Fibroblast of pulmonary artery (primary cell): ENCODE measurements at regions not wholly inside any gene's neighbourhood (a gene's known extent, or its start where the extent isn't known, plus 50 kb on each side); places are given as distances from the start of the nearest gene placed in this dataset.

Source experiments
- DNase-seq: peaks from one replicate; pipeline ENCODE4 v3.0.0-alpha.2; 2010; ENCODE audit warnings: low read depth
- H3K4me3 ChIP-seq: replicated peaks from 2 replicates; pipeline ENCODE4 v1.5.1; 2011; ENCODE audit warnings: low read depth, mild to moderate bottlenecking, control low read depth, low read length, moderate library complexity
- CTCF ChIP-seq: IDR thresholded peaks from 2 replicates; pipeline ENCODE4 v1.5.1; 2011; ENCODE audit warnings: mild to moderate bottlenecking, control low read depth, low read length, inconsistent platforms; ENCODE audit errors: missing control alignments

- no peak overlapping the region for H3K4me3 ChIP-seq
- no peak for DNase-seq
- no peak for TF ChIP-seq CTCF
Measured at GRCh38 chr15:61629269-61629668, 400.2 kb upstream of the RORA start.

GRCh38 chr15:61624950-61625349, 395.8 kb upstream of the RORA start:
- no peak overlapping the region for H3K4me3 ChIP-seq
- TF ChIP-seq CTCF: no peak
- DNase-seq: no peak

GRCh38 chr15:61623746-61624145, 394.6 kb upstream of the RORA start:
- no peak for TF ChIP-seq CTCF
- no peak for DNase-seq
- H3K4me3 ChIP-seq: no peak overlapping the region

- DNase-seq: no peak
- H3K4me3 ChIP-seq: no peak overlapping the region
- TF ChIP-seq CTCF: no peak
Measured at GRCh38 chr15:61621865-61622264, 392.8 kb upstream of the RORA start.

GRCh38 chr15:61621146-61621545, 392.0 kb upstream of the RORA start:
- TF ChIP-seq CTCF: peak; percentile 33
- peak; percentile 7 for DNase-seq
- H3K4me3 ChIP-seq: no peak overlapping the region

- no peak overlapping the region for H3K4me3 ChIP-seq
- TF ChIP-seq CTCF: no peak
- DNase-seq: no peak
Measured at GRCh38 chr15:61620151-61620550, 391.0 kb upstream of the RORA start.

GRCh38 chr15:61613729-61614128, 384.6 kb upstream of the RORA start:
- H3K4me3 ChIP-seq: no peak overlapping the region
- no peak for TF ChIP-seq CTCF
- DNase-seq: no peak
